LNCaP clone FGC (cell line): ENCODE measurements at regions not wholly inside any gene's neighbourhood (a gene's known extent, or its start where the extent isn't known, plus 50 kb on each side); places are given as distances from the start of the nearest gene placed in this dataset.

Experiments used
- DNase-seq: peaks from one replicate; pipeline ENCODE4 v3.0.0-alpha.2; 2011; ENCODE audit warnings: low read depth
- H3K4me3 ChIP-seq: 2 replicates; pipeline ENCODE4 v1.5.1; 2011; ENCODE audit warnings: mild to moderate bottlenecking, low read depth, low read length, control low read depth
- CTCF ChIP-seq: IDR thresholded peaks from 2 replicates; pipeline ENCODE4 v1.5.1; 2012; ENCODE audit warnings: mild to moderate bottlenecking; ENCODE audit not compliant: control insufficient read depth, insufficient read depth; ENCODE audit errors: extremely low read depth

GRCh38 chr1:103265551-103265950 is 157.2 kb upstream of the COL11A1 start:
- TF ChIP-seq CTCF = no peak
- H3K4me3 ChIP-seq = no peak overlapping the region
- DNase-seq = no peak

- no peak for TF ChIP-seq CTCF
- no peak overlapping the region for H3K4me3 ChIP-seq
- no peak for DNase-seq
Observed at GRCh38 chr1:103259982-103260381, 151.7 kb upstream of the COL11A1 start.

DNA sequence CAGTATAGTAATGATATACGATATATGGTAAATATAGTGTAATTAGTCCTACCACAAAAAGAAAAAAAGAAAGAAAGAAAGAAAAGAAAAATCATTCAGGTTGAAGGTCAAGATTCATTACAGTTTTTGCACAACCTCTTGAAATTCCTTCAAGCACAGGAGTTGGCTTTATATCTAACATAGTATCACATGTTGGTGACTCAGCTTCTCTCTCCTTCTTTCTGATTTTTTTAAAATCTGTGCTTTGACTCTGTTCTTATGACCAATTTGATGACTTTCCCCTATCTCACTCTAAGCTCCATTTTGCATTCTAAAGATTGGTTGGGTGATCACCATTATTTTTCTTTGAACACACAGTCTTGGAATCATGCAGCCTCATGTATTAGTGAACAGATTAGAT is 148.2 kb upstream of the COL11A1 start:
- TF ChIP-seq CTCF = no peak
- no peak for DNase-seq
- H3K4me3 ChIP-seq = no peak overlapping the region

GRCh38 chr1:103254691-103255090 is 146.4 kb upstream of the COL11A1 start:
- TF ChIP-seq CTCF = no peak

GRCh38 chr1:103250441-103250861 is 142.1 kb upstream of the COL11A1 start:
- DNase-seq = no peak
- TF ChIP-seq CTCF = no peak
- H3K4me3 ChIP-seq = no peak overlapping the region

More at GRCh38 chr1:103254691-103255090, 146.4 kb upstream of the COL11A1 start:
- H3K4me3 ChIP-seq = no peak overlapping the region
- no peak for DNase-seq

DNA sequence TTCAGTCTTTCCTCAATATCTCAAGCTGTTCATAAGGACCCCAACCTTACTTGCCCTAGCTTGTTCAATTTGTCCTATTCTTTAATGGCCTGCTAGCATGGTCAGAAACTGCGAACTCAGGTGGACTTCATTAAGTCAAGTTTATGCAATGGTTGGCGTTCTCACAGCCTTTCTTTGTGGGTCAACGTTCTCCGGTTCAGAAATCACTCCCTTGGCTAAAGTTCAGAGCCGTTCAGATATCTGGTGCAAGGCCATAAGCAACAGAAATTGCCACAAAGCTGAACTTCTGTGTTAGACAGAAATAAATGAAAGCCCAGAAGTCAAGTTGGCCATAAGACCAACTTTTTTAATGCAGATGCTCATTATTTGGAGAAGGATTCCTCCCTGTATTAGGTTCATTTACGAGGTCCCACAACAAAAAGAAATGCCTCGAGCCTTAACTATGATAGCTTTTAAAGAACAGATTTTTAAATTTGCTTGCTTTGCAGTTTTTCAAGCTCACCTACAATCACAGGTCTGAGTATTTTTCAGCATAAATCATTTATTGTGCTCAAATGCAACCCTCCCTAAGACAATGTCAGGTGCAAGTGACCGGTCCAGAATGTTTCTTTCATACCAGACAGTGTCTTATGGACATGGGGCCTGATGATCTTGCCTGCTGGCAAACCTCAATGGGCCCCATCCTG is 140.2 kb upstream of the COL11A1 start:
- no peak for DNase-seq
- no peak for TF ChIP-seq CTCF
- no peak overlapping the region for H3K4me3 ChIP-seq

DNA sequence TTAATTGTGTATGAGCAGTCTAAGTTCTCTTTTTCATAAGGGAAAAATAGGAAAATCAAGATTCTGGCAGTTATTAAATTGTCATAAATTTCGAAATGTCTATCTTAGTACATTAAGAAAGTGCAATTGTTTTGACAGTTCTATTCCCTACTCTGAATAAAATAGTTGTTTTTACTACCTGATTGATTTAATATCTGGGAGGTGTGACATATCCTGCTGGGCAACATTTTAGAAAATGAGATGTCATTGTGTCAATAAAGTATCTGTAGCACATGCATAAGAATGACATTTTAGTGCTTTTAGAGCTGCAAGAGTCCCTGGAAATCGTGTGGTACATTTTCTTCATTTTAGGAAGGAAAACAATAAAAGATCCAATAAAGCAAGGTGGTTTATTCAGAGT is 139.2 kb upstream of the COL11A1 start:
- DNase-seq = no peak
- no peak overlapping the region for H3K4me3 ChIP-seq
- TF ChIP-seq CTCF = no peak
